IPS DF 4.7 (cell line): ENCODE measurements at regions not wholly inside any gene's neighbourhood (a gene's known extent, or its start where the extent isn't known, plus 50 kb on each side); places are given as distances from the start of the nearest gene placed in this dataset.

Experiments used
- DNase-seq: peaks from one replicate; pipeline ENCODE4 v3.0.0-alpha.2; 2013; ENCODE audit warnings: low spot score; ENCODE audit errors: extremely low read depth

- no peak for DNase-seq
Observed at GRCh38 chr21:27300770-27301169, 333.9 kb upstream of the ADAMTS5 start.

GRCh38 chr21:27298465-27298864, 331.6 kb upstream of the ADAMTS5 start:
- no peak for DNase-seq

GRCh38 chr21:27293239-27293638, 326.4 kb upstream of the ADAMTS5 start:
- no peak for DNase-seq

- no peak for DNase-seq
Observed at GRCh38 chr21:27292783-27293182, 325.9 kb upstream of the ADAMTS5 start.

GRCh38 chr21:27292229-27292628, 325.3 kb upstream of the ADAMTS5 start:
- DNase-seq, result no peak

- no peak for DNase-seq
Observed at GRCh38 chr21:27291006-27291405, 324.1 kb upstream of the ADAMTS5 start.

- no peak for DNase-seq
Observed at GRCh38 chr21:27290028-27290427, 323.1 kb upstream of the ADAMTS5 start.

- no peak for DNase-seq
Observed at GRCh38 chr21:27286760-27287159, 319.9 kb upstream of the ADAMTS5 start.

- no peak for DNase-seq
Observed at GRCh38 chr21:27277110-27277509, 310.2 kb upstream of the ADAMTS5 start.

- DNase-seq, result no peak
Observed at GRCh38 chr21:27275294-27275927, 308.5 kb upstream of the ADAMTS5 start.

GRCh38 chr21:27269644-27270043, 302.8 kb upstream of the ADAMTS5 start:
- DNase-seq, result no peak

- DNase-seq, result no peak
Observed at GRCh38 chr21:27268290-27268689, 301.4 kb upstream of the ADAMTS5 start.

GRCh38 chr21:27265949-27266348, 299.1 kb upstream of the ADAMTS5 start:
- no peak for DNase-seq

- DNase-seq, result no peak
Observed at GRCh38 chr21:27265492-27265891, 298.6 kb upstream of the ADAMTS5 start.

GRCh38 chr21:27261676-27262075, 294.8 kb upstream of the ADAMTS5 start:
- DNase-seq, result no peak

- no peak for DNase-seq
Observed at GRCh38 chr21:27260728-27261127, 293.8 kb upstream of the ADAMTS5 start.

GRCh38 chr21:27258742-27259448, 292.0 kb upstream of the ADAMTS5 start:
- DNase-seq, result no peak

- no peak for DNase-seq
Observed at GRCh38 chr21:27257908-27258556, 291.1 kb upstream of the ADAMTS5 start.

GRCh38 chr21:27257226-27257625, 290.3 kb upstream of the ADAMTS5 start:
- no peak for DNase-seq

GRCh38 chr21:27251752-27252151, 284.9 kb upstream of the ADAMTS5 start:
- DNase-seq, result no peak

GRCh38 chr21:27250366-27250765, 283.5 kb upstream of the ADAMTS5 start:
- no peak for DNase-seq

GRCh38 chr21:27248814-27249213, 281.9 kb upstream of the ADAMTS5 start:
- DNase-seq, result no peak

GRCh38 chr21:27246741-27247140, 279.9 kb upstream of the ADAMTS5 start:
- no peak for DNase-seq
